HepG2 (cell line): ENCODE measurements at regions not wholly inside any gene's neighbourhood (a gene's known extent, or its start where the extent isn't known, plus 50 kb on each side); places are given as distances from the start of the nearest gene placed in this dataset.

ENCODE experiments used
- BCLAF1 ChIP-seq: fragments of 450-650 bp; IDR thresholded peaks from 2 replicates; pipeline ENCODE4 v1.6.1; 2017; ENCODE audit warnings: mild to moderate bottlenecking
- DPF2 ChIP-seq: sonication (generic); formaldehyde crosslinking; IDR thresholded peaks from 2 replicates; pipeline ENCODE4 v1.4.0; 2020; ENCODE audit warnings: mild to moderate bottlenecking, low read depth, missing genetic modification reagents, borderline replicate concordance
- HOXA3 ChIP-seq: sonication (generic); formaldehyde crosslinking; IDR thresholded peaks from 2 replicates; pipeline ENCODE4 v1.5.0; 2020; ENCODE audit warnings: missing genetic modification reagents
- IKZF1 ChIP-seq: fragments of 450-650 bp; IDR thresholded peaks from 2 replicates; pipeline ENCODE4 v1.7.1; 2016
- IRF2 ChIP-seq: IDR thresholded peaks from 2 replicates; pipeline ENCODE4 v1.6.1; 2018; ENCODE audit warnings: missing genetic modification reagents, missing compliant biosample characterization
- KMT2A ChIP-seq: sonication (generic); formaldehyde crosslinking; IDR thresholded peaks from 2 replicates; pipeline ENCODE4 v1.4.0; 2020; ENCODE audit warnings: missing genetic modification reagents
- NFE2L1 ChIP-seq: sonication (generic); formaldehyde crosslinking; IDR thresholded peaks from 2 replicates; pipeline ENCODE4 v1.4.0; 2020; ENCODE audit warnings: missing genetic modification reagents, mild to moderate bottlenecking, borderline replicate concordance
- PHF5A ChIP-seq: IDR thresholded peaks from one replicate; pipeline ENCODE4 v1.6.1; 2018; ENCODE audit warnings: low read depth, missing genetic modification reagents; ENCODE audit not compliant: unreplicated experiment
- PHF8 ChIP-seq: sonication (generic); formaldehyde crosslinking; IDR thresholded peaks from 2 replicates; pipeline ENCODE4 v1.5.0; 2020; ENCODE audit warnings: missing genetic modification reagents
- PRDM10 ChIP-seq: sonication (generic); formaldehyde crosslinking; IDR thresholded peaks from 2 replicates; pipeline ENCODE4 v1.4.0; 2020; ENCODE audit warnings: low read depth, missing genetic modification reagents
- SIX4 ChIP-seq: sonication (generic); formaldehyde crosslinking; IDR thresholded peaks from 2 replicates; pipeline ENCODE4 v1.4.0; 2020; ENCODE audit warnings: missing genetic modification reagents
- SP2 ChIP-seq: sonication (generic); formaldehyde crosslinking; IDR thresholded peaks from 2 replicates; pipeline ENCODE4 v1.5.1; 2020; ENCODE audit warnings: mild to moderate bottlenecking, missing genetic modification reagents
- STAT5B ChIP-seq: sonication (generic); formaldehyde crosslinking; IDR thresholded peaks from 2 replicates; pipeline ENCODE4 v1.4.0; 2020; ENCODE audit warnings: missing genetic modification reagents
- ZFP36 ChIP-seq: fragments of 150-350 bp; IDR thresholded peaks from 2 replicates; pipeline ENCODE4 v1.6.1; 2018; ENCODE audit warnings: borderline replicate concordance, low read length, low read depth; ENCODE audit not compliant: partially characterized antibody
- ZNF10 ChIP-seq: sonication (generic); formaldehyde crosslinking; IDR thresholded peaks from 2 replicates; pipeline ENCODE4 v1.4.0; 2020; ENCODE audit warnings: mild to moderate bottlenecking, low read depth, missing genetic modification reagents, borderline replicate concordance
- ZNF251 ChIP-seq: sonication (generic); formaldehyde crosslinking; IDR thresholded peaks from 2 replicates; pipeline ENCODE4 v1.9.0; 2021; ENCODE audit warnings: mild to moderate bottlenecking, missing genetic modification reagents
- ZNF496 ChIP-seq: sonication (generic); formaldehyde crosslinking; IDR thresholded peaks from 2 replicates; pipeline ENCODE4 v1.8.1; 2023; ENCODE audit warnings: mild to moderate bottlenecking, moderate library complexity, missing genetic modification reagents; ENCODE audit not compliant: insufficient replicate concordance
- ZNF746 ChIP-seq: sonication (generic); formaldehyde crosslinking; IDR thresholded peaks from 2 replicates; pipeline ENCODE4 v1.8.0; 2022; ENCODE audit warnings: mild to moderate bottlenecking, missing genetic modification reagents
- TF ChIP-seq, protein P1 (sequence below): sonication (generic); formaldehyde crosslinking; IDR thresholded peaks from 2 replicates; pipeline ENCODE4 v1.8.1; 2022; ENCODE audit warnings: mild to moderate bottlenecking, missing genetic modification reagents
- TF ChIP-seq, protein P2 (sequence below): sonication (generic); formaldehyde crosslinking; IDR thresholded peaks from 2 replicates; pipeline ENCODE4 v1.5.0; 2020; ENCODE audit warnings: mild to moderate bottlenecking, low read depth, missing genetic modification reagents, borderline replicate concordance
- TF ChIP-seq, protein P3 (sequence below): sonication (generic); formaldehyde crosslinking; conservative IDR thresholded peaks from 2 replicates; pipeline ENCODE4 v1.8.0; 2022; ENCODE audit warnings: missing genetic modification reagents

- no peak for TF ChIP-seq ZNF496 (CRISPR knock-in tag)
- TF ChIP-seq, protein P1, sequence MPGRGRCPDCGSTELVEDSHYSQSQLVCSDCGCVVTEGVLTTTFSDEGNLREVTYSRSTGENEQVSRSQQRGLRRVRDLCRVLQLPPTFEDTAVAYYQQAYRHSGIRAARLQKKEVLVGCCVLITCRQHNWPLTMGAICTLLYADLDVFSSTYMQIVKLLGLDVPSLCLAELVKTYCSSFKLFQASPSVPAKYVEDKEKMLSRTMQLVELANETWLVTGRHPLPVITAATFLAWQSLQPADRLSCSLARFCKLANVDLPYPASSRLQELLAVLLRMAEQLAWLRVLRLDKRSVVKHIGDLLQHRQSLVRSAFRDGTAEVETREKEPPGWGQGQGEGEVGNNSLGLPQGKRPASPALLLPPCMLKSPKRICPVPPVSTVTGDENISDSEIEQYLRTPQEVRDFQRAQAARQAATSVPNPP (CRISPR knock-in tag) = no peak
- TF ChIP-seq HOXA3 (CRISPR knock-in tag) = no peak; the same call in 1 of the 2 replicates
- no peak for TF ChIP-seq DPF2 (CRISPR knock-in tag)
- TF ChIP-seq BCLAF1 = no peak
- no peak for TF ChIP-seq PHF8 (CRISPR knock-in tag)
- no peak for TF ChIP-seq ZFP36
- TF ChIP-seq KMT2A (CRISPR knock-in tag) = no peak
- TF ChIP-seq, protein P2, sequence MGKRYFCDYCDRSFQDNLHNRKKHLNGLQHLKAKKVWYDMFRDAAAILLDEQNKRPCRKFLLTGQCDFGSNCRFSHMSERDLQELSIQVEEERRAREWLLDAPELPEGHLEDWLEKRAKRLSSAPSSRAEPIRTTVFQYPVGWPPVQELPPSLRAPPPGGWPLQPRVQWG (CRISPR knock-in tag) = no peak
- TF ChIP-seq IRF2 = peak; percentile 79
- TF ChIP-seq STAT5B = no peak
- TF ChIP-seq PHF5A = peak; percentile 59
- no peak for TF ChIP-seq PRDM10 (CRISPR knock-in tag)
- TF ChIP-seq ZNF746 (CRISPR knock-in tag) = no peak
- no peak for TF ChIP-seq NFE2L1 (CRISPR knock-in tag)
- TF ChIP-seq ZNF10 (CRISPR knock-in tag) = no peak
- TF ChIP-seq SP2 (CRISPR knock-in tag) = no peak
- no peak for TF ChIP-seq ZNF251 (CRISPR knock-in tag)
- TF ChIP-seq, protein P3, sequence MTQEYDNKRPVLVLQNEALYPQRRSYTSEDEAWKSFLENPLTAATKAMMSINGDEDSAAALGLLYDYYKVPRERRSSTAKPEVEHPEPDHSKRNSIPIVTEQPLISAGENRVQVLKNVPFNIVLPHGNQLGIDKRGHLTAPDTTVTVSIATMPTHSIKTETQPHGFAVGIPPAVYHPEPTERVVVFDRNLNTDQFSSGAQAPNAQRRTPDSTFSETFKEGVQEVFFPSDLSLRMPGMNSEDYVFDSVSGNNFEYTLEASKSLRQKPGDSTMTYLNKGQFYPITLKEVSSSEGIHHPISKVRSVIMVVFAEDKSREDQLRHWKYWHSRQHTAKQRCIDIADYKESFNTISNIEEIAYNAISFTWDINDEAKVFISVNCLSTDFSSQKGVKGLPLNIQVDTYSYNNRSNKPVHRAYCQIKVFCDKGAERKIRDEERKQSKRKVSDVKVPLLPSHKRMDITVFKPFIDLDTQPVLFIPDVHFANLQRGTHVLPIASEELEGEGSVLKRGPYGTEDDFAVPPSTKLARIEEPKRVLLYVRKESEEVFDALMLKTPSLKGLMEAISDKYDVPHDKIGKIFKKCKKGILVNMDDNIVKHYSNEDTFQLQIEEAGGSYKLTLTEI (CRISPR knock-in tag) = no peak
- TF ChIP-seq IKZF1 = no peak
- TF ChIP-seq SIX4 (CRISPR knock-in tag) = peak; percentile 95
Observed at GRCh38 chr12:46664761-46665287, 161.0 kb downstream of the SLC38A4 start (continued).
